GM19328 (cell line): ENCODE measurements at regions not wholly inside any gene's neighbourhood (a gene's known extent, or its start where the extent isn't known, plus 50 kb on each side); places are given as distances from the start of the nearest gene placed in this dataset.
"Not testable (repeated sequence)": the region's sequence is repeated elsewhere in the genome, so short reads cannot be mapped to it uniquely, and the experiment has no call there.

Experiments used
- ATAC-seq: cut with Tn5 transposase; IDR thresholded peaks from one replicate; pipeline ENCODE4 v1.9.1; 2021; ENCODE audit warnings: mild to moderate bottlenecking, moderate library complexity; ENCODE audit not compliant: unreplicated experiment

DNA sequence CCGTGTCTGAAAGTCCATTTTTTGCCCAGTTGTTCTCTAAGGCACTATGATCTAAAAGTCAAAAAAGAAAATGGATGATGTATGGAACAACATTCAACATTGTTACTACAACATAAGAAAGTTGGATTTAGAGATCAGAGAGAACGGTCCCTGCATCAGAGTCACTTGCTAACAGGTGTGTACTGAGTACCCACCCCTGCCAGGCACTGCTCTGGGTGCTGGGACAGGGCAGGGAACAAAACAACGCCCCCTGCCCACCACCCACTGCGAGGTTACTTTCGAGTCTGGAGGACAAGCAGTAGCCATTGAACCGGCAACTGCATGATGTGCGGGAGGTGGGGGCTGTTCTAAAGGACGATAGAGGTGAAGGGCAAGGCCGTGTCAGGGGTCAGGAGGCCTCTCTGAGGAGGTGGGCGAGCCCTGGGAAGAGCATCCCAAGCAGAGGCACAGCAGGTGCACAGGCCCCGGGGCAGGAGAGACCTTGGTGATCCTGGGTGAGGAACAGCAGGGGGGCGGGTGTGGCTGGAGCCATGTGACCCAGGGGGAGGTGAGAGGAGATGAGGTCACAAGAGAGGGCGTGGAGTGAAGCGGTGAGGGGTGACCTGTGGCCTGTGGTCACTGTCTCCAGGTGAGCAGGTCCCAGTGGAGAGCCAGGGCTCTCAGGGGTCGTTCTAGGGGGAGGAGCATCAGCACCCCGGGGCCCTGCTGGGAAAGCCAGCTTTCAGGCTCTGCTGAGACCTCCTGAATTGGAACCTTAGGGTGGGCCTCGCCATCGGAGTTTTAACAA lies 197.5 kb upstream of the SULF2 start:
- ATAC-seq: no peak

DNA sequence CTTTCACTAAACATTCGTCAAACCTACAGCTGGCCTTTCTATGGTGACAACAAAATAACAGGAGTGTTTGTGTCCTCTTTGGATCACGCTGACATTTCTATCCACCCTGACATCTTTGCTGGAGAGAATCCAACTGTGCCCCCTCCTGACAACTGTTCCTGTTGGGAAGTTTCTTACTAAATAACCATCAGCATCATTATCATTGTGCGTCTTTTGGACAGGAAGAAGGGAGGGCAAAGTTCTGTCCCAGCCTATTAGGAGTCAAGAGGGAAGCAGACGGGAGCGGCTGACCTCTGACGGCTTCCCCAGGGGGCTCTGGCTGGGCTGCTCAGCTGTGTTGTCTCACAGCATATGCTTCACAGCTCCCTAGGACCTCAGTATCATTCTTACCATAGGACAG lies 195.9 kb upstream of the SULF2 start:
- ATAC-seq: no peak

DNA sequence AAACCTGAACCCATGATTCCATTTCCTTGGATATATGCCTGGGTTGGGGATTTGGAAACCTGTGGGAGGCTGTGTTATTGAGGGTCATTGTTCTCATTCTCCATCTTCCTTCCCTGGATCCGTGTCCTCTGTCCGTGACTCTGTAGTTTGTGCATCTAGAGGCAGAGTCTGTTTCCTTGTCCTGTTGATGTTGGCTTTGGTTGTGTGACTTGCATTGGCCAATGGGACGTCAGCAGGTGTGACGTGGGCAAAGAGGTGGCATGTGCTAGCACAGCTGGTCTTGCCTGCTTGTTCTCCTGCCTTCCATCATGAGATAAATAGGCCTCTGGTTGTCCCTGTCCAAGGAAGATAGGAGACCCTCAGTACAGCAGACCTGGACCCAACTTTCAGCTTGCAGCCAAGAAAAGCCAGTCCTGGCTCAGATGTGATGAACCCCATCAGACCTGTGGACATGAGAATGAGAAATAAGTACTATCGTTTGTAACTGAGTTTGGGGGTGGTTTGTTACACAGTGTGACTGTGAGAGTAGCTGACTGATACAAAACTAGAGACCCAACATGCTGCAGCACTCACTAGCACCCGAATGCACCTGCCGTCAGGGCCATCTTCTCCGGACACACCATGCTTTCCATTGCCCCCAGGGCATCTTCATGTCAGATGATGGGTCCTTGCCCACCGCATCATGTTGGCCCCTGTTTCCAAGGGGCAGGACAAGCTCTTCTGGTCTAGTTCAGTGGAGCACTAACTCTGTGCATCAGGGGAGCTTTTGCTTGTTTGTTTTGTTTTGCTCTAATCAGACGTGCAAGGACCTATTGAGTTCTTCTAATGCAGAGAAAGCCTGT lies 195.3 kb upstream of the SULF2 start:
- ATAC-seq: no peak

DNA sequence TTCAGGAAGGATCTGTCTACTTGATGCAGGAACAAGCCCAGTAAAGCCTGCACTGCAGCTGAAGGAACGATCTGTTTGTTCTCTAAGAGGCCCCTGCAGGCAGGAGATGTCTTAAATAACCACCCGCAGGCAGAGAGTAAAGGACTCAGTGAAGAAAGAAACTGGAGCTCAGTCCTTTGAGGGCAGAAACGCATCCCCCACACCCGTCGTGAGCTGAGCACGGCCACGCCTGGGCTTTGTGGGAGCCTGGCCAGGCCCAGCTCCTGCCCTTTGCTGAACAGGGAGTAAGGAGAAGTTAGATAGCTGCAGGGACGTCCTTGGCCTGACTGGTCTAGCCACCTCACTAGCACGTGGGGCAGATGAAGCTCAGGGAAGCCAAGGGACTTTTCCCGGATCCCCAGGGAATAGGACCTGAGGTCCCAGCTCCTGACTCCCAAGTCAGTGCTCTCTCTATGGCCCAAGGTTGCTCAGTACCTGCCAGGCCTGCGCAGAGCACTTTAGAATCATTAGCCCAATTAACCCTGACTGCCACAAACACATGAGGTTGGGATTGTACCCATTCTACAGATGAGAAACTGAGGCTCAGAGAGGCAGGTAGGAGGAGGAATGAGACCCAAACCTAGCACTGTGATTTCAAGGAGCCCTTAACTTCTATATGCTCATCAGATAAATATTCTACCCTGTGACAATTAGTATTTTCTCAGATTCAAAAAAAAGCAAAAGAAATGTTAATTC lies 194.2 kb upstream of the SULF2 start:
- ATAC-seq: not testable (repeated sequence)

DNA sequence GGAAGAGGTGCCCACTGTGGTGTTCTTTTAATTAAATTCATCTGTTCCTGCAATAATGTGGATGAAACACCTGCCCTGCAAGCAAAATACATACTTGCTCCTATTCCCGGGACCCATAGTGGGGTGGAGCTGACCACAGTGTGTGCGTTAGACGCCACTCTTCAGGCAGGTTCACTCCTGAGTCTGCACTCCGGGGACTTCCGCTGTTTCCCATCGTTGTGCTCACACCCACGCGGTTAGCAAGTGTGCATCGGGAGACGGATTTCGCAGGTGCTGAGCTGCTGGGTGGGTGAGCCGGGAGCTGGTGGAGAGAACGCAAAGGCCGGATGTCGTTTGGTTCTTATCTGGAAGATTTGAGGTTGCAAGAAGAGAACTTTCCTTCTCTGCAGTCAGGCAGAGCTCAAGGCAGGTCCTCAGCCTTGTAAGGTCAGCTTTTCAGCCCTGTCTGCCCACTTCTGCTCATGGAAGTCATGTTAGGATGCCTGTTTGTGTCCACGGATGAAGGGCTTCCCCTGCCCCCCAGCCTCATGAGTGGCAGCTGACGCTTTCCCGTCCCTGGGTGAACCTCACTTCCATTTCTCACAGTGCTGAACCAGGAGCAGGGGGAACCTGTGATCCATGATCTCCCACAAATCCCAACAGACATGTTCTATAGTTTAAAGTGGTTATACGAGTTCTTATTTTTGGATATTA lies 193.3 kb upstream of the SULF2 start:
- ATAC-seq: not testable (repeated sequence)

DNA sequence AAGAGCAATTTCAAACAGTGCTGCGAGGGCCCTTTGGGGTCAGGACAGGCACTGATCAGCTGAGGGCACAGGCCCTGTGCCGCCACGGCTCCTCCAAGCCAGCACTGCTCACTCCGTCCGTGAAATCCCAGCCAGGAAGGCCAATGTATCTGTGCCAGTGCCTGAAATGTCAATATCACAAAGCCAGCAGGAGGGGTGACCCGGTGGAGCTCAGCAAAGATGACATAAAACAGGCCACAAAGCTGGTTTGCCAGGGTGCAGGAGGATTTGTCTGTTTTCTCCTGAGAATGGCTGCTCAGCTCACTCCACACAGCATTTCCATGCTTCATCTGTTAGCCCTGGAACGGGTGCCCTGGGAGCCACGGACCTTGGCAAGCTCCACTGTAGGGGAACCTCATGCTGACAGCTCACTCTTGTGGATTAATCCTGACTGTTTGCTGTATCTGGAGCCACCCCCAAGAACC lies 192.5 kb upstream of the SULF2 start:
- ATAC-seq: not testable (repeated sequence)

DNA sequence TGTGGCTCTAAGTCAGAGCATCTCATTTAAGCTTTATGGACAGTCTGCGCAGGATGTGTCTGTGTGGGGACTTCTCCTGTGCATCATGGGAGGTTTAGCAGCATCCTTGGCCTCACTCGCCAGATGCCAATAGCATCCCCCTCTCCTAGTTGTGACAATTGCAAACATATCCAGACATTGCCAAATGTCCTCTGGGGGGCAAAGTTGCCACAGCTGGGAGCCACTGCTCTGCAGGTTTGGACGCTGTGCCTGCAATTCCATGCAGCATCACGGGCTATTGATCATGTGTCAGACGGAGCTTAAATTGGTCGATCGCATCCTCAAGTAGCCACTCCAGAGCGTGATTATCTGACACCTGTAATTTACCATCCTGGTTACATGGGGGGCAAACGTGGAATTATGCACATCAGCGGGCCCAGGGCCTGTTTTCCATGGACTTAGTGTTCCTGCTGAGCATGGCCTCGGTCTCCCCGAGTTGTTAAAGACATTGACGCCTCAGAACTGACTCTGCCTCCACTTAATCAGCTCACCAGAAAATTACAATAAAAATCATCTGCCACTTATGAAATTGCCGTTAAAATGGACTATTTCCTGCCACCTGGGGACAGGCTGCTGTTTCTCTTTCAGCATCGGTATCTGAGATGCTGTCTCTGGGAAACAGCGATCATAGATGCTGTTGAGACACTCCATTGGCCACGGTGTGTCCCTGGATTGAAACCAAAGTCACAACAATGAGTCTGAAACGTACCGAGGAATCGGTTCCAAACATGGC lies 191.9 kb upstream of the SULF2 start:
- not testable (repeated sequence) for ATAC-seq

DNA sequence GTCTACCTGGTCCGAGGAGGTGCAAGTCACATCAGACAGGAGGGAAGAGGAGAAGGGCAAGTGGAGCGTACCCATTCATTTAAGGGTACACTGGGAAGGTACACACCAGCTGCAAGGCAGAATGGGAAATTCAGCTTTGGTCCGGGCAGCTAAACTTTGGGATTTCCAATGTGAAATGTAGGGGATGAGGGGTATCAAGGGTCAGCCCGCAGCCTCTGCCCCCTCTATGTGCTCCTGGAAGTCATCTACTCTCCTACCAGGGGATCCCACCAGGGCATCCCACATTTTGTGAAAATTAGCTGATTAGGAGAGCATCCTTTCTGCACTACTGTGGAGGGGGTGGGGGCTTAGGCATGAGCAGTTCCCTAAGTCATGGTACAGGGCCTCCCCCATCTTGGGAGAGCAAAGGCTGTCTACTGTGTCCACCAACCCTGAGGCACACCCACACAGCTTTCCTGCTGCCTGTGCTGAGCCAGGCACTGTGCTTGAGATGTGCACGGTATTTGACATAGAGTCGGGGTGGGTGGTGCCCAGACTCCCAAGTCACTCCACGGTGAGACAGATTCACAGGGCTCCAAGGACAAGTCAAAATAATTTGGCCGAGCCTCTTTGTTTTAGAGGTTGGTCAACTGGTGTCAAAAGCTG lies 189.1 kb upstream of the SULF2 start:
- ATAC-seq: no peak

DNA sequence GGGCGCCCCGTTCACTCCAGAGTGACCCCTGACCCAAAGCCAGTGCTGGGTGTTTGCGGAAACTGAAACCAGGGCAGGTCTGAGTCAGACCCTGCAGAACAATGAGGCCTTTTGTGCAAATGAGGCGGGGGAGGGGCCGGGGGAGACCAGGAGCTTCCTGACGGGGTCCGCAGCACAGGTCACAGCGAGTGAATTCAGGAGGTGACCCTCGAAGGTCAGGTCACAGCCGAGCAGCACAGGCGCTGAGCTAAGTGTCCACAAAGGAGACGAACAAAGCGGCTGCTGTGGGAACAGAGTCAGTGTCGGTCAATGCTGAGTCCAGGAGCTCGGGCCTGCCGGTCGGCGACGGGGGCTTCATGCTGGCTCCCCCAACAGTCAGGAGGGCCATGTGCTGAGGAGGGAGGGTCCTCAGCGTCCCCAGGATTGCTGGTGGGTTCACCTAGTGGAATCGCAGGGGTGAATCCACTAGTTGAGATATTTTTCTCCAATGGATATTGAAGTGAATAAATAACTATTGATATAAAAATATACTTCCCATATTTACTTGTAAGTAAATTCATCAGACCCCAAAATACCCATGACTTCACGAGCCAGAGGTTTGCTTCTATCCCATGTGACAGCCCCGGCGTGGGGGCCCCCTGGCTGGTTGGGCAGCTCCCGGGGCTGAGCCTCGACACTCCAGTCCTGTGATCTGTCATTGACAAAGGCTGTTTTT lies 188.4 kb upstream of the SULF2 start:
- ATAC-seq: no peak

DNA sequence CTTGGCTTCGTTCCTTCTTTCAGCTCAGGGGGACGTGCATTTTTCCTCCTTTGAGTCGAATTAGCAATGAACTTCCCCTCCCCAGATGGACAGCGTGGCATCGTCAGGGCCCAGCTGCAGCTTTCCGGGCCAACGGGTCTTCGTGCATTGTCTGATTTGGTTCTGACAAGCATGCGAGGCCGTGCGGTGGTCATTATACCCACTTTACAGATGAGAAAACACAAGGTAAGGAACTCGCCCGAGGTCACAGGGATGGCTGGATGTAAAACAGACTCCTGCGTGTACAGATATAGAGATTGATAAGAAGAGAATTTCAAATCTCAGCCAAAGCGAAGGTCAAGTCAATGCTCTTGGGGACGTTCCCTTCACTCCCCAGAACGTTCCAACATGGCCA lies 187.6 kb upstream of the SULF2 start:
- ATAC-seq: no peak

DNA sequence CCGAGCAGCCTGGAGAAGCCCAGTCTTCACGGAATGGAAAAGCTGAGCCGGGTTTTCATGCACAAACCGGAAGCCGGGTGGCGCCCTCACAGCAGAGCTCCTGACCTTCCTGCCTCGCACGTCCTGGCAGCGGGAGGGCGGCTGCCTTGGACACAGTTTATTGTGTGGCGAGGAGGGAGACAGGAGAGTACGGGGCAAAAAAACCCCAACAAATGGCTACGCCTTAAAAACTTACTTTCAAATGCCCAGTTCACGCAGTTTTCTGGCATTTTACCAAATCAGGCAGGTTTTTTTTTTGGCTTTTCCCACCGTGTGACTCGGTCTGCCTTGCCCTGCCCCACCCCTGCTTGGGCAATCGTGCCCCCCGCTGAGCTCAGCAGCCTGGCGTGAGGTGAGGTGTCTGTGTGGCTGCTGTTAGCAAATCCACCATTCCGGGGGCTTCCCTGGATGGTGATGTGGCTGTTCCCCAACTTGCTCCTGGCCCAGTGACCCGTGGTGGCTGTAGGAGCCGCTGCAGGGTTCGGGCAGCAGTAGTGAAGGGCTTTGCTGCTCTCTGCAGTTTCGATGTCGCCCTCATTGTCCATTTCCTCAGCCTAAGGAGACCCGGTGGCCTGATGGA lies 187.1 kb upstream of the SULF2 start:
- ATAC-seq: not testable (repeated sequence)

DNA sequence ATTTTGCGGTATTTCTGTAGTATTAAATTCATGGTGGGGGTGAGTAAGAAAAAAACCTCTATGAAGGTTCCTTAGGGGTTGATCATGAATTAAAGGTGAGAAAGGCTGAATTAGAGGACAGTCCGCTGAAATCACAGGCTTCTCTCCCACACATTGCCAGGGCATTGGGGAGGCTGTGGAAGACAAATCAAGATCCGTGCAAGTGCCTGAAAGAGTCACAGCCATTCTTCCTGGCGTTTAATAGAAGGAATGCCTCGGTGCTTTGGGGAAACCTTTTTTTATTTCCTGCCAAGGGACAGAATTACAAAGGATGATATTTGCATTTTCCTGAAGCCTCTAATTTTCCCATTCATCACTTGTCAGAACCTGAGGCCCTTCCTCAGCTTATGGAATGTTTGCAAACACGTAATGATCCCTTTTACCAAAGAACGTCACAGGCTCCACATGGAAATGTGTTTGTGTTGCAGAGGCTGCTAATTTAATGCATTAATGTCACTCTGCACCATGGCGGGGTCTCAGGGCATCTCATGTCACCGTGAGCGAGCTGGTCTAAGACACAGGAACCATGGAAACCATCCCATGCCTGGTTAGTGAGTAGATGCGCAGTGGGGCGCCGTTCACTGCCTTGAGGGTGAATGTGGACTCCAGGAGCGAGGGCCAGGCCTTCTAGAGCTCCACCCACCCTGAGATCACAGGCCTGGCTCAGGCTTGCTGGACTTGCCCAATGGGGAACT lies 185.9 kb upstream of the SULF2 start:
- no peak for ATAC-seq

DNA sequence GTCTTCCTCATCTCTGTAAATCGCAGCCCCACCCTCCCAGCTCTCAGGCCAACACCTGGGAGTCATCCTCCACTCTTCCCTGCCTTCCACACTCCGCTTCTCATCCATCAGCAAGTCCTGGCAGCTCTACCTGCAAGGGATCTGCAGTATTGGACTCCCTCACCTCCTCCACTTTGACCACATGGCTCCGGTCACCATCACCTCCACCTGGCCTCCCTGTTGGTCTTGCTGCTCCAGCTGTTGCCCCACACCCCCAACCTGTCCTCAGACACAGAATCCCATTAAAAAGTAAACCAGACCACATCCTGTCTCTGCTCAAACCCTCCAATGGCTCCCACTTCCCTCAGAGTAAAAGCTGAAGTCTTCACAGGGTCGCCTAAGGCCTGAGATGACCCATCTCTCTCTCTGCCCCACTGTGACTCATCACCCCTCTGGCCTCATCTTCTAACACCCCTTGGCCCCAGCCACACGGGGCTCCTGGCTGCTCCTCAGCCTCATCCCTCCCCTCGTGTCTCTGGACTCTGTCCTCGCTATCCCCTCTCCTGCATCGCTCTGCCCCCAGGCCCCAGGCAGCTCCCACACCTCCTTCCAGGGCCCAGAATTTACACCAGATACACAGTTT lies 185.1 kb upstream of the SULF2 start:
- no peak for ATAC-seq

DNA sequence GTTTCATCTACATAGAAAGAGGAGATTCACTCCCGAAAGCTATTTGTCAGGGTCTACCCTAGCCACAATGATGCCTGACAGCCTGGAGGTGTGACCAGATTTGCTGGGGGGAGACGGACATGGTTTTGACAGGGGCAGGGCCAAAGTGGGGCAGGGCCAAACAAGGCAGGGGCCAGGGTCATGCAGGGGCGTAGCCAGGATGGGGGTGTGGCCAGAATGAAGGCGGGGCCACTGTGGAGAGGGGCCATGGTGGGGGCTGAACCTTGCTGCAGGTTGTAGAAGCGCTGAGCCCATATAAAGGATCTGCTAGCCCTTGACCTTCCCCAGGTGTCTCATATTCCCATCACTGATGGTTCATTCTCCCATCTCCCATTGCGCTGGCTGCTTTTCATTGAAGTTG lies 184.1 kb upstream of the SULF2 start:
- ATAC-seq: no peak

DNA sequence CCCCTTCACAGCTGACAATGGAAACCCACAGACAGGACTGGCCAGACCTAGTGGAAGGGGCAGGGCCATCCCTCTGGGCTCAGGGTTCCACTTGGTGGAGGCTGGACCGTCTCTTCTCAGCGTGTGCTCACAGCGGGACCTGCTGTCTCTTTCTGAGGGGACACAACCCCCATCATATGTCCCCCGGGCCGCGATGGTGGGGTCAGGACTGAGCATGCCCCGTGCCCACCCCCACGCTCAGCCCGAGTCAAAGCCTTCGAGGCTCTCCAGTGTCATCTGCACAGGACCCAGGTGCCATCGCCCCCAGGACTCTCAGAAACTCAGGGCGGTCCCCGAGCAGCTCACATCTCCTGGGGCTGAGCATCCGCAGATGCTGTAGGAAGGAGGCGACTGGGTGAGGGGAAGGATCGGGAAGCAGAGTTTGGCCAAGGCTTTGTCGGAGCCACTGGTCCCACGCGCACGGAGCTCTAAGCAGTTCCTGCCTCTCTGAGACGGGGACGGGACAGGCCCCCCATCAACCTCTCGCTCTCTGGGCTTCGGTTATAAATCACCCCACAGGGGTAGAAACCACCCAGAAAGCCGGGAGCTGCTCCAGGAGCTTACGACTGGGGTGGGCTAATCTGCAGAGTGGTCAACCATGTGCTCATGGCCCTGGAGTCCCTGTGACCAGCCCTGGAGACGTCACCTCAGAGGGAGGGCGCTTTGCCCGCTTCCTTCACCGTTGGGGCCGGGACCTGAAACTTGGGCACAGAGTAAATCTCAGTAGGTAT lies 183.4 kb upstream of the SULF2 start:
- no peak for ATAC-seq

DNA sequence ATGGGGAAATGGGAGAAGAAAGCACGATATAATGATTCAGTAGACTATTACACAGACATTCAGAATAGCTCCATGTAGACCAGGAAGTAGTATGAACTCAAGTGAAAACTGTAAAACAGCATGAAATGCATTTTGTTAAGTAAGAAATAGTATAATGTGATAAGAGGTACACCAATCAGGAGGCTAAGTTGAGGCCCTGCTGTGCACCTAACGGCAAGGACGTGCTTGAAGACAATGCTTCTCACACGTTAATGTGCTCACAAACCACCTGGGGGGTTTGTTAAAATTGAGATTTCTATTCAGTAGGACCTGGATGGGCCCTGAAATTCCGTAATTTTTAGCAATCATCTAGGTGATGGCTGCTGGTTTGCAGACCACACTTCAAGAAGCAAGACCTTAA lies 178.9 kb upstream of the SULF2 start:
- no peak for ATAC-seq

DNA sequence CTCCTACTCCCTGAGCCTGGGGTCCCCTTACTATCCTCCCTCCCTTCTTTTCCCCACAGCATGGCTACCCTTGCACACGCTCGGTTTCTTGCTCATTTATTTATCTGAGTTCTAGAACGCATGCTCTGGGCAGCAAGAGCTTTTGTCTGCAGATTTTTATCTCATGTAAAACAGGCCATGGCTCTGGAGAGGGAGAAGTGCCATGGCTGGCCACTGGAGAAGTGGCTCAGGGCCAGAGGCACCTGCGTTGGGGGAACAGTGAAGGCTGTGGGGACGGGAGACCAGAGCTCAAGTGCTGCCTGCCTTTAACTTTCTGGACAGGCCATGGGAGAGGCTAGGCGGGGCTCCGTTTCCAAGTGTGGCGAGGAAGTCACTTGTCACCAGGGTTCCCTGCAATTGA lies 177.7 kb upstream of the SULF2 start:
- ATAC-seq: no peak
